ENCODE measurements at regions not wholly inside any gene's neighbourhood (a gene's known extent, or its start where the extent isn't known, plus 50 kb on each side); places are given as distances from the start of the nearest gene placed in this dataset.

- Mint-ChIP-seq H3K4me3 (no peak overlapping the region), H3K36me3 (ENCODE audit: low read depth) (no peaks in the 10 kb centered on the region), H3K27ac (no peak overlapping the region), H3K27me3 (ENCODE audit: insufficient read depth) (no peaks in the 10 kb centered on the region), H3K4me1 (peaks cover 9% of the 10 kb centered on the region), H3K9me3 (peaks cover 3% of the 10 kb centered on the region)
- Histone ChIP-seq H3K4me3 (ENCODE audit: low read length) (no peak overlapping the region), H3K9ac (ENCODE audit: extremely low read depth, low read length, poor library complexity, severe bottlenecking) (no peak overlapping the region), H3K4me1 (ENCODE audit: control insufficient read depth, insufficient read depth, low read length) (no peaks in the 10 kb centered on the region), H3K27ac (ENCODE audit: low read depth, low read length) (no peak overlapping the region), H3K9me3 (ENCODE audit: control insufficient read depth, low read length) (no peaks in the 10 kb centered on the region), H3K27me3 (ENCODE audit: control insufficient read depth, insufficient read depth, low read length, poor library complexity, severe bottlenecking) (no peaks in the 10 kb centered on the region), H3K36me3 (ENCODE audit: control insufficient read depth, insufficient read depth, low read length) (no peaks in the 10 kb centered on the region)
- TF ChIP-seq CTCF (conservative IDR thresholded peaks at IDR 0.05) = no peak
- WGBS, 2 experiments (ENCODE audit: insufficient coverage in 1 of 2, insufficient read length in 1 of 2) = 93 to 96% methylated on average over 2 of the region's 2 CpGs
- no peak for DNase-seq
Measured at GRCh38 chr2:165033402-165033801, 78.1 kb upstream of the SLC38A11 start.

- H3K4me1 ChIP-seq (ENCODE audit: control insufficient read depth, insufficient read depth, low read length) = no peaks in the 10 kb centered on the region
- H3K4me3 ChIP-seq (ENCODE audit: low read length) = no peak overlapping the region
- H3K4me3 Mint-ChIP-seq = no peak overlapping the region
- H3K36me3 Mint-ChIP-seq (ENCODE audit: low read depth) = no peaks in the 10 kb centered on the region
- H3K27ac ChIP-seq (ENCODE audit: low read depth, low read length) = no peak overlapping the region
- no peak overlapping the region for H3K27ac Mint-ChIP-seq
- H3K36me3 ChIP-seq (ENCODE audit: control insufficient read depth, insufficient read depth, low read length) = no peaks in the 10 kb centered on the region
- H3K9ac ChIP-seq (ENCODE audit: extremely low read depth, low read length, poor library complexity, severe bottlenecking) = no peak overlapping the region
- DNase-seq = no peak
- 81 to 100% methylated on average over 2 of the region's 2 CpGs for WGBS, 2 experiments (ENCODE audit: insufficient coverage in 1 of 2, insufficient read length in 1 of 2)
- H3K27me3 Mint-ChIP-seq (ENCODE audit: insufficient read depth) = no peaks in the 10 kb centered on the region
- no peaks in the 10 kb centered on the region for H3K27me3 ChIP-seq (ENCODE audit: control insufficient read depth, insufficient read depth, low read length, poor library complexity, severe bottlenecking)
- peaks cover 9% of the 10 kb centered on the region for H3K4me1 Mint-ChIP-seq
- no peaks in the 10 kb centered on the region for H3K9me3 Mint-ChIP-seq
- peak; percentile 19 for TF ChIP-seq CTCF (conservative IDR thresholded peaks at IDR 0.05)
- no peaks in the 10 kb centered on the region for H3K9me3 ChIP-seq (ENCODE audit: control insufficient read depth, low read length)
Measured at GRCh38 chr2:165032559-165032958, 77.2 kb upstream of the SLC38A11 start.

- no peak overlapping the region for H3K27ac Mint-ChIP-seq
- H3K27me3 Mint-ChIP-seq (ENCODE audit: insufficient read depth) = no peaks in the 10 kb centered on the region
- Histone ChIP-seq H3K36me3 (ENCODE audit: control insufficient read depth, insufficient read depth, low read length) (no peaks in the 10 kb centered on the region), H3K4me3 (ENCODE audit: low read length) (no peak overlapping the region), H3K9me3 (ENCODE audit: control insufficient read depth, low read length) (peaks cover 4% of the 10 kb centered on the region), H3K4me1 (ENCODE audit: control insufficient read depth, insufficient read depth, low read length) (no peaks in the 10 kb centered on the region), H3K27me3 (ENCODE audit: control insufficient read depth, insufficient read depth, low read length, poor library complexity, severe bottlenecking) (no peaks in the 10 kb centered on the region), H3K9ac (ENCODE audit: extremely low read depth, low read length, poor library complexity, severe bottlenecking) (no peak overlapping the region), H3K27ac (ENCODE audit: low read depth, low read length) (no peak overlapping the region)
- no peaks in the 10 kb centered on the region for H3K4me1 Mint-ChIP-seq
- DNase-seq = no peak
- WGBS, 2 experiments (ENCODE audit: insufficient coverage in 1 of 2, insufficient read length in 1 of 2) = 97% methylated on average over 3 of the region's 3 CpGs; no CpG with 5 or more reads in 1 of the 2 experiments
- H3K9me3 Mint-ChIP-seq = peaks cover 7% of the 10 kb centered on the region
- no peak overlapping the region for H3K4me3 Mint-ChIP-seq
- H3K36me3 Mint-ChIP-seq (ENCODE audit: low read depth) = no peaks in the 10 kb centered on the region
- no peak for TF ChIP-seq CTCF (conservative IDR thresholded peaks at IDR 0.05)
Measured at GRCh38 chr2:165024199-165024598, 68.9 kb upstream of the SLC38A11 start.

All from endodermal cell (in vitro differentiated cells).